ENCODE measurements at regions not wholly inside any gene's neighbourhood (a gene's known extent, or its start where the extent isn't known, plus 50 kb on each side); places are given as distances from the start of the nearest gene placed in this dataset.

DNA sequence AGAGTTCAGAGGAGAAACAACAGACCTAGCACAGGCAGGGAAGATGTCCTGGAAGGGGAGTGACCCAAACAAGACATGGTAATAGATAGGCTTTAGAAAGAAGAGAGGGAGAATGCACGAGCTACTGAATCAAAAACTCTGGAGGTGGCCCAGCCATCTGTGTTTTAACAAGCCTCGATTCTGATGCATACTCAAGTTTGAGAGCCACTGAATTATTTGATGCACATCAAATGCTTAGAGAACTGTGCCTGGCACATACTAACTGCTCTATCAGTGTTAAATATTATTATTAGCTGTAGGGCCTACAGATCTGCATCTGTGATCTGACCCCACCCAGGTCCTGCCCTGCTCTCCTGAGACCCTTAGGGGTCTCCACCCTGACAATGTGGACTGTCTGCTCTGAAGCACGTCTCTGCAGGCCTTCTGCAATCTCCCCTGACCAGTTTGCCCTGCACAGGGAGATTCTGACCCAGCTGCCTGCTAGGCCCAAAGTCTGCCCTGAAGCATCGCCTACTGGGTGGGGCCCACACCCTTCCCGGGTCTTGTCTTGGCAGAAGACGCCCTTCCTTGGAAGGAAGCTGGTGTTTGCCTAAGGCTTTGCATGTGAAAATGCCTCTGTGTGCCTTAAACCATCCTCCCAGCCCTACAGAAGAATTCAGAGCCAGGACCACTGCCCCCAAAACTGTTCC is 201.5 kb upstream of the KLF3 start:
- TF ChIP-seq POLR2A (IDR thresholded peaks at IDR 0.05) (no peak), CTCF (IDR thresholded peaks at IDR 0.05) (no peak)
- no peak for DNase-seq
- WGBS, 2 donors: 26 to 48% methylated on average over 2 of the region's 6 CpGs
- Histone ChIP-seq H3K27ac (peak overlapping the region in 2 of 4 donors; percentile 16 to 49), H3K4me1 (peaks cover 0 to 34% (median 0%) of the 10 kb centered on the region in 3 donors), H3K27me3 (no peaks in the 10 kb centered on the region), H3K4me3 (no peak overlapping the region), H3K36me3 (no peaks in the 10 kb centered on the region), H3K9me3 (no peaks in the 10 kb centered on the region)
- intact Hi-C loops (cut with DNase I): no loop called here

GRCh38 chr4:38463268-38463958 is 200.6 kb upstream of the KLF3 start:
- 80 to 82% methylated on average over 6 of the region's 6 CpGs for WGBS, 2 donors
- Histone ChIP-seq H3K27ac (peak overlapping the region in 1 of 4 donors; percentile 49), H3K36me3 (no peaks in the 10 kb centered on the region), H3K4me3 (no peak overlapping the region), H3K27me3 (no peaks in the 10 kb centered on the region), H3K4me1 (peaks cover 0 to 41% (median 0%) of the 10 kb centered on the region in 3 donors), H3K9me3 (no peaks in the 10 kb centered on the region)
- DNase-seq: no peak
- TF ChIP-seq CTCF (IDR thresholded peaks at IDR 0.05) (no peak), POLR2A (IDR thresholded peaks at IDR 0.05) (no peak)
- intact Hi-C loops (cut with DNase I): no loop called here

DNA sequence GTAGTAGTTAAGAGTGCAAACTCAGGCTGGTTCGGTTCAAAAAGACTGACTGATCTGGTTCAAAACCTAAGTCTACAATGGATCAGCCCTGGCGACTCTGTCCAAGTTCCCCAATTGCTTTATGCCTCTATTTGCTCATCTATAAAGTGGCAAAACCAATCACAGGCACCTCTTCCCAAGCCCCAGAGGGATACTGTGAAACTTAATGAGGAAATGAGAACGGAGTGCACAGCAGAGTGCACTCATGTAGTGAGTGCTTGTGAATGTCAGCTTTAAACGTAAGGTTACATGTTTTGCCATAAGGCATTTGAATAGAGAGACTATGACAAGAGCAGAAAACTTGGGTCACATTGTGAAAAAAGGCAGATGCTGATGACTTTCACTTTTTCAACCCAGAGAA is 199.7 kb upstream of the KLF3 start:
- 76 to 95% methylated on average over 4 of the region's 4 CpGs for WGBS, 2 donors

GRCh38 chr4:38466401-38466800 is 197.6 kb upstream of the KLF3 start:
- Histone ChIP-seq H3K27ac (no peak overlapping the region), H3K27me3 (no peaks in the 10 kb centered on the region), H3K9me3 (no peaks in the 10 kb centered on the region), H3K4me3 (no peak overlapping the region), H3K36me3 (no peaks in the 10 kb centered on the region), H3K4me1 (peaks cover 0 to 50% (median 11%) of the 10 kb centered on the region in 3 donors)
- no peak for TF ChIP-seq POLR2A (IDR thresholded peaks at IDR 0.05)
- no peak for TF ChIP-seq CTCF (IDR thresholded peaks at IDR 0.05)
- DNase-seq: no peak
- intact Hi-C loops (cut with DNase I): no loop called here
- WGBS, 2 donors: 64% methylated on average over 1 of the region's 1 CpG; no CpG with 5 or more reads in 1 of the 2 donors

More for the DNA sequence above, 199.7 kb upstream of the KLF3 start:
- DNase-seq: no peak
- Histone ChIP-seq H3K27me3 (no peaks in the 10 kb centered on the region), H3K4me1 (peaks cover 0 to 49% (median 7%) of the 10 kb centered on the region in 3 donors), H3K36me3 (no peaks in the 10 kb centered on the region), H3K27ac (no peak overlapping the region), H3K9me3 (no peaks in the 10 kb centered on the region), H3K4me3 (no peak overlapping the region)
- intact Hi-C loops (cut with DNase I): no loop called here
- TF ChIP-seq POLR2A (IDR thresholded peaks at IDR 0.05) (no peak), CTCF (IDR thresholded peaks at IDR 0.05) (no peak)

- no peak for TF ChIP-seq CTCF (IDR thresholded peaks at IDR 0.05)
- TF ChIP-seq POLR2A (IDR thresholded peaks at IDR 0.05): no peak
- intact Hi-C loops (cut with DNase I): no loop called here
- WGBS, 2 donors: 90 to 95% methylated on average over 1 of the region's 1 CpG
- no peak overlapping the region for H3K4me3 ChIP-seq
- no peaks in the 10 kb centered on the region for H3K9me3 ChIP-seq
- peaks cover 0 to 48% (median 11%) of the 10 kb centered on the region in 3 donors for H3K4me1 ChIP-seq
- DNase-seq: no peak
- H3K27ac ChIP-seq: no peak overlapping the region
- no peaks in the 10 kb centered on the region for H3K36me3 ChIP-seq
- no peaks in the 10 kb centered on the region for H3K27me3 ChIP-seq
These were observed 196.7 kb upstream of the KLF3 start for GRCh38 chr4:38467296-38467695.
